Ascending aorta (tissue), 2 donors: ENCODE measurements at regions not wholly inside any gene's neighbourhood (a gene's known extent, or its start where the extent isn't known, plus 50 kb on each side); places are given as distances from the start of the nearest gene placed in this dataset.
"Not testable (repeated sequence)": the region's sequence is repeated elsewhere in the genome, so short reads cannot be mapped to it uniquely, and the experiment has no call there.

ENCODE experiments used
- DNase-seq, 2 donors: peaks; one replicate each; pipeline ENCODE4 v3.0.0-alpha.2; 2019; ENCODE audit warnings: low spot score in 2 of 2
- H3K27ac ChIP-seq, 2 donors: fragments of 200-600 bp; sonication (generic); one replicate each; pipeline ENCODE4 v1.5.1; 2016 to 2017; ENCODE audit warnings: mild to moderate bottlenecking in 1 of 2
- H3K27me3 ChIP-seq: fragments of 200-600 bp; sonication (generic); one replicate; pipeline ENCODE4 v1.5.1; 2017
- H3K36me3 ChIP-seq, 2 donors: fragments of 200-600 bp; sonication (generic); one replicate each; pipeline ENCODE4 v1.5.1; 2016
- H3K4me1 ChIP-seq, 2 donors: fragments of 200-600 bp; sonication (generic); one replicate each; pipeline ENCODE4 v1.5.1; 2016 to 2017; ENCODE audit warnings: mild to moderate bottlenecking in 1 of 2
- H3K4me3 ChIP-seq, 2 donors: fragments of 200-600 bp; sonication (generic); one replicate each; pipeline ENCODE4 v1.5.1; 2016 to 2017; ENCODE audit warnings: mild to moderate bottlenecking in 1 of 2
- H3K9me3 ChIP-seq, 2 donors: fragments of 200-600 bp; sonication (generic); one replicate each; pipeline ENCODE4 v1.5.1; 2016
- CTCF ChIP-seq, 3 experiments: fragments of 200-600 bp in 2 of 3; fragments of 450-650 bp in 1 of 3; sonication (generic) in 2 of 3; IDR thresholded peaks; one replicate each; pipeline ENCODE4 v1.5.1; 2016 to 2019; ENCODE audit warnings: antibody characterized with exemption in 3 of 3, mild to moderate bottlenecking in 1 of 3, moderate library complexity in 1 of 3
- intact Hi-C: fragments of 100-400 bp; cut with DNase I; formaldehyde crosslinking; loops from one replicate; pipeline ENCODE4 v1.15.1; 2023

DNA sequence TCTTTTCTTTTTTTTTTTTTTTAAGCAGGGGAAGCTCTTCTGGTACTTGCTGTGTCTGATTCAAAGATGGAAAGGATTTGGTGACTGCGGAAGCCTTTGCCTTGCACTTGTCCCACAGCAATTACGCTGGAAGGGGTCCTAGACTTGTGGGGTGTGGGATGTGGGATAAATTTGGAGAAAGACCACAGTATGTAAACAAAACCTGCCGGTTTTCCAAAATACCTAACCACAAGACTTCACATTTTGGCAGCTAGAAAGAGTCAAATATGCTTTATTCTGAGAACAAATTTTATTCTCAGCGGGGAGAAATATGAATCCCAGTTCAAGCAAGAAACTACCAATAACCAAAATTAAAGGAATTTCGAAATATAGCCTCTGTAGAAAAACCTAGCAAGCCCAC lies 176.5 kb downstream of the SPRY2 start:
- no peak for TF ChIP-seq CTCF (IDR thresholded peaks at IDR 0.05)
- H3K27me3 ChIP-seq = no peaks in the 10 kb centered on the region
- no peaks in the 10 kb centered on the region for H3K9me3 ChIP-seq
- H3K27ac ChIP-seq = no peak overlapping the region
- no peak for DNase-seq
- H3K4me3 ChIP-seq = no peak overlapping the region
- intact Hi-C loops = no loop called here
- no peaks in the 10 kb centered on the region for H3K36me3 ChIP-seq
- no peaks in the 10 kb centered on the region for H3K4me1 ChIP-seq

- H3K36me3 ChIP-seq = no peaks in the 10 kb centered on the region
- H3K9me3 ChIP-seq = no peaks in the 10 kb centered on the region
- no peak for TF ChIP-seq CTCF (IDR thresholded peaks at IDR 0.05)
- no peak overlapping the region for H3K27ac ChIP-seq
- DNase-seq = no peak
- no peaks in the 10 kb centered on the region for H3K27me3 ChIP-seq
- H3K4me3 ChIP-seq = no peak overlapping the region
- H3K4me1 ChIP-seq = no peaks in the 10 kb centered on the region
- intact Hi-C loops = no loop called here
These were observed 179.0 kb downstream of the SPRY2 start for GRCh38 chr13:80161896-80162295.

- H3K27me3 ChIP-seq = no peaks in the 10 kb centered on the region
- H3K27ac ChIP-seq = no peak overlapping the region
- no peak overlapping the region for H3K4me3 ChIP-seq
- intact Hi-C loops = no loop called here
- TF ChIP-seq CTCF (IDR thresholded peaks at IDR 0.05) = no peak
- H3K36me3 ChIP-seq = no peaks in the 10 kb centered on the region
- no peak for DNase-seq
- no peaks in the 10 kb centered on the region for H3K9me3 ChIP-seq
- no peaks in the 10 kb centered on the region for H3K4me1 ChIP-seq
These were observed 179.7 kb downstream of the SPRY2 start for GRCh38 chr13:80161219-80161618.

DNA sequence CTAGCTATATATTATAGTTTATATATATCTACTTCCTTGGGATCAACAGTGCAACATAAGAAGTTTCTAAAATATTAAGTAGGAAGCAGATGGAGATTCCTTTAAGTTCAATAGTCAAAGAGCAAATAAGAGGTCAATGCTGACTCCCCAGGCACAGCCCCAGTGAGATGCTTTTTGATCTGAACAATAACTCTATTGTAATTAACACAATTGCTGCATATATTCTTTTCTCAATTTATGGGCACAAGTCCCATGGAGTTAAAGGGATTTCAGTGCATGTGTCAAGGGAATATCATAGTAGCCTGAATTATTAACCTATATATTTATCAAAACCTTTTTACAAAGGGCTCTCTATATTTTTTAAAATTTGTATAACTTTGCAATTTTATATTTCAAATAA lies 180.8 kb downstream of the SPRY2 start:
- no peak for DNase-seq
- no peaks in the 10 kb centered on the region for H3K36me3 ChIP-seq
- no peaks in the 10 kb centered on the region for H3K27me3 ChIP-seq
- H3K4me3 ChIP-seq = no peak overlapping the region
- H3K27ac ChIP-seq = no peak overlapping the region
- intact Hi-C loops = no loop called here
- no peak for TF ChIP-seq CTCF (IDR thresholded peaks at IDR 0.05)
- H3K9me3 ChIP-seq = no peaks in the 10 kb centered on the region
- H3K4me1 ChIP-seq = no peaks in the 10 kb centered on the region

- H3K27ac ChIP-seq = no peak overlapping the region
- no peaks in the 10 kb centered on the region for H3K27me3 ChIP-seq
- H3K36me3 ChIP-seq = no peaks in the 10 kb centered on the region
- no peaks in the 10 kb centered on the region for H3K9me3 ChIP-seq
- no peak for DNase-seq
- intact Hi-C loops = no loop called here
- no peak for TF ChIP-seq CTCF (IDR thresholded peaks at IDR 0.05)
- no peaks in the 10 kb centered on the region for H3K4me1 ChIP-seq
- no peak overlapping the region for H3K4me3 ChIP-seq
These were observed 183.5 kb downstream of the SPRY2 start for GRCh38 chr13:80157261-80157932.

DNA sequence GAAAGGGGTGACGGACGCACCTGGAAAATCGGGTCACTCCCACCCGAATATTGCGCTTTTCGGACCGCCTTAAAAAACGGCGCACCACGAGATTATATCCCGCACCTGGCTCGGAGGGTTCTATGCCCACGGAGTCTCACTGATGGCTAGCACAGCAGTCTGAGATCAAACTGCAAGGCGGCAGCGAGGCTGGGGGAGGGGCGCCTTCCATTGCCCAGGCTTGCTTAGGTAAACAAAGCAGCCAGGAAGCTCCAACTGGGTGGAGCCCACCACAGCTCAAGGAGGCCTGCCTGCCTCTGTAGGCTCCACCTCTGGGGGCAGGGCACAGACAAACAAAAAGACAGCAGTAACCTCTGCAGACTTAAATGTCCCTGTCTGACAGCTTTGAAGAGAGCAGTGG lies 188.8 kb downstream of the SPRY2 start:
- DNase-seq, H3K27me3 ChIP-seq, H3K36me3 ChIP-seq, H3K9me3 ChIP-seq, H3K4me1 ChIP-seq, H3K4me3 ChIP-seq, intact Hi-C loops, H3K27ac ChIP-seq: not testable (repeated sequence)
